ENCODE measurements at regions not wholly inside any gene's neighbourhood (a gene's known extent, or its start where the extent isn't known, plus 50 kb on each side); places are given as distances from the start of the nearest gene placed in this dataset.

DNA sequence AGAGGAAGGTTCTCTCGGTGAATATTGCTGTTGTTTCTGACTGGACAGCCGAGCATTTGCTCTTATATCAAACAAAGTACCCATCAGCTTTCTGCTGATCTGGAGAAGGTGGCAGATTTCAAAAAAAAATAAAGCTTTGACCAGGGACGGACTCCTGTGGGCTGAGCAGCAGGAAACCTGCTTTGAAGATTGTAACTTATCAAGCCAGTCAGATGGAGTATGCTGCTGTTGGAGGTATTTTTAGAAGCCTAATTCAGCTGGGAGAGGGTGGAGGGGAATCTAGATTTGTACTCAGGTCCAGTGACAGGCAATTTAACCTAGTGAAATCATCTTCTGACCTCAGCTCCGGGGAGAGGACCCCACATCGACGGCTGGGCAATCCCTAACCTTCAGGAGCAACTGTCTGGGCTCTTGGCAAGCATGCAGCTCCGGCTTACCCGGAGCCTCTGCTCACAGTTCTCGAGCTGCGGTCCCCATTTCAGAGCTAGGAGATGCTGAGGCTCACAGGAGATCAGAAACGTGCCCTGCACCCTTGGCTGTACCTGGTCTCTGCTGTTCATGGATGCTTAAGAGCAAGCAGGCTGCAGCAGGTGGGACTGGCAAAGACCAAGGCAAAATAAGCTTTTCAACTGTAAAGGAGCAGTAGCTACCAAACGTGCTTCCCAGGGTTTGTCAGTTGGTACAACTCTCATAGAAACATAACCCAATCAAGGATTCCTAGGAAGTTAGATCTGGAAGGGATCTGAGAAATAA is 89.3 kb upstream of the ST8SIA2 start:
- FAIRE-seq (no peak), DNase-seq (ENCODE audit: low read depth, low spot score) (no peak), ATAC-seq (no peak)
- BruUV-seq (replicated peaks) = no TSS peak
- ChIA-PET POLR2A (no interaction called here), RAD21 (ENCODE audit: unreplicated experiment) (no interaction called here), SMC1A (ENCODE audit: uncharacterized antibody, unreplicated experiment) (no interaction called here), CTCF (interaction anchor here (0.8 to 1.3 kb wide), 2 partner anchors 12 to 213 kb away, joined by 3 to 4 read pairs; no protein-coding TSS in a partner anchor)
- Histone ChIP-seq H3K27ac (ENCODE audit: control insufficient read depth, insufficient read depth) (no peak overlapping the region), H3K36me3 (ENCODE audit: control insufficient read depth in 2 of 2, insufficient read depth in 2 of 2, low read length in 1 of 2) (no peaks in the 10 kb centered on the region), H3K9ac (ENCODE audit: control insufficient read depth, insufficient read depth, low read length) (no peak overlapping the region), H3K4me1 (ENCODE audit: control insufficient read depth, insufficient read depth, low read length) (no peaks in the 10 kb centered on the region), H3K4me2 (ENCODE audit: control insufficient read depth, insufficient read depth) (no peak overlapping the region), H3K79me2 (ENCODE audit: control insufficient read depth, insufficient read depth, low read length) (no peaks in the 10 kb centered on the region), H4K20me1 (ENCODE audit: control insufficient read depth, insufficient read depth) (no peaks in the 10 kb centered on the region), H2AFZ (ENCODE audit: control insufficient read depth, low read depth, low read length) (no peak overlapping the region), H3K9me3 (replicated peaks; ENCODE audit: control insufficient read depth, insufficient read depth, low read length) (no peaks in the 10 kb centered on the region), H3K4me3 (no peak overlapping the region), H3K27me3 (replicated peaks in 1 of 2; ENCODE audit: control insufficient read depth in 2 of 2, insufficient read depth in 2 of 2, low read length in 1 of 2) (no peaks in the 10 kb centered on the region; a peak in 1 of 4 replicates)
- intact Hi-C loops (cut with micrococcal nuclease; ENCODE audit: unreplicated experiment) (no loop called here), in situ Hi-C loops (cut with MboI) (no loop called here)
- under 1% methylated on average over 12 of the region's 12 CpGs for WGBS (ENCODE audit: insufficient coverage, insufficient replicate concordance, low lambda C conversion rate, missing lambda C conversion rate)
- TF ChIP-seq RELB (IDR thresholded peaks at IDR 0.05; ENCODE audit: low read depth) (no peak), BMI1 (IDR thresholded peaks at IDR 0.05; ENCODE audit: borderline replicate concordance) (no peak), ZNF687 (IDR thresholded peaks at IDR 0.05) (no peak), PML (IDR thresholded peaks at IDR 0.05; ENCODE audit: low read length) (no peak), FOXM1 (IDR thresholded peaks at IDR 0.05; ENCODE audit: low read depth, low read length) (no peak), ZNF622 (IDR thresholded peaks at IDR 0.05) (no peak), EED (IDR thresholded peaks at IDR 0.05; ENCODE audit: low read depth) (no peak), HCFC1 (IDR thresholded peaks at IDR 0.05; ENCODE audit: low read length) (no peak), POLR2A (IDR thresholded peaks at IDR 0.05; ENCODE audit: low read depth, low read length) (no peak), FOS (IDR thresholded peaks at IDR 0.05; ENCODE audit: borderline replicate concordance, extremely low read depth, insufficient read length) (no peak)
- TF ChIP-seq, protein P1, sequence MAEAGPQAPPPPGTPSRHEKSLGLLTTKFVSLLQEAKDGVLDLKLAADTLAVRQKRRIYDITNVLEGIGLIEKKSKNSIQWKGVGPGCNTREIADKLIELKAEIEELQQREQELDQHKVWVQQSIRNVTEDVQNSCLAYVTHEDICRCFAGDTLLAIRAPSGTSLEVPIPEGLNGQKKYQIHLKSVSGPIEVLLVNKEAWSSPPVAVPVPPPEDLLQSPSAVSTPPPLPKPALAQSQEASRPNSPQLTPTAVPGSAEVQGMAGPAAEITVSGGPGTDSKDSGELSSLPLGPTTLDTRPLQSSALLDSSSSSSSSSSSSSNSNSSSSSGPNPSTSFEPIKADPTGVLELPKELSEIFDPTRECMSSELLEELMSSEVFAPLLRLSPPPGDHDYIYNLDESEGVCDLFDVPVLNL (IDR thresholded peaks at IDR 0.05; ENCODE audit: low read depth, low read length) = no peak
